GM18507 (cell line): ENCODE measurements at regions not wholly inside any gene's neighbourhood (a gene's known extent, or its start where the extent isn't known, plus 50 kb on each side); places are given as distances from the start of the nearest gene placed in this dataset.
"Not testable (repeated sequence)": the region's sequence is repeated elsewhere in the genome, so short reads cannot be mapped to it uniquely, and the experiment has no call there.

ENCODE experiments used
- DNase-seq: peaks from one replicate; pipeline ENCODE4 v3.0.0; 2011; ENCODE audit warnings: low read depth; ENCODE audit not compliant: insufficient read length; ENCODE audit errors: extremely low spot score
- FAIRE-seq: peaks from 2 replicates; lab custom pipeline; 2011; peaks lifted over from hg19 to GRCh38; lab: Jason Lieb, UNC

DNA sequence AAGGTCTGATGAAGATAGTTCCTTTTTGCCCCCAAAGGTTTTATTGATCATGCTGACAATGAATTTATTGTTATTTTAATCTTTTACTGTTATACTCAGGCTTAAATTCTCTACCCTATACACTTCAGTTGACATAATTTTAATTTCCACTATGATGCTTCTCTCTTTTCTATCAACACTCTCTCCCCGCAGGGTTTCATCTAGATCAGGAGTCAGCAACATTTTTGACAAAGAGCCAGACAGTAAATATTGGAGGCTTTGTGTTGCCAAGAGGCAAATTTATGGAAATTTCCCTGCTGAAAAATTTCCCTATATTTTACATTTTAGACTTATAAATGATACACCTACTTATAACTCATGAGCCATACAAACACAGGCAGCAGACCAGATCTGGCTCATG lies 524.0 kb upstream of the ZNF337 start:
- FAIRE-seq, DNase-seq: not testable (repeated sequence)

DNA sequence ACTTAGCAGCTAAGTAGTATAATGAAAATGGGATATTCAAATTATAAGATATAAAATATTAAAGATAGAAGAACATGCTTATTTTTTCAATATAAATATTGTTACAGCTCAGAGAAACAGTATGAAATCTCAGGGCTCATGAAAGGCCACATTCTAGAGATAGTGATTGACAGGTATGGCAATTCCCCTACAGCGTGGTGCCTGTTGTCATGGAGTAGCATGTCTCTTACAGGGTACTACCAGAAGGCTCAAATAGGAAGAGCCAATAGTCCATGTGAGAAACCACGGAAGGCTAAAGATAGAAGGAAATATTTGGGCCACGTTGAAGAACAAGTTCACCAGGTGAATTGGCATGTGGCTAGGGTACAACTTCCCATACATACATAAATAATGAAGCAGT lies 522.9 kb upstream of the ZNF337 start:
- DNase-seq, result not testable (repeated sequence)
- FAIRE-seq, result peak; percentile 39

DNA sequence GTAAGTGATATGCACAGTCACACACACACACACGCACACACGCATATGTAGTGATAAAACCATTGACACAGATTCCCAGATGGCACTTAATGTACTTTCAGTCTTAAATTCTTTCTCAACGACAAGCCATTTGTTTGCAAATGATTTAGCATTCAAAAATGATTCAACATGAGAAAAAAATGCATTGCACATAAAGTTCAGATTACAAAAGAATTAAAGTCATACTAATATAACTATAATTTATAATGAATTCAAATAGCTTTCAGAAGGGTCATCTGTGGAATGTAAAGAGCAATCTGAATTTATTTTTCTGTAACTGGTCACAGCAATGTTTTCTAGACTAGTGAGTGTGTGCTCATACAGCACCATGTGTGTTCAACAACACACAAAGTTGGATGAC lies 521.6 kb upstream of the ZNF337 start:
- DNase-seq (no peak), FAIRE-seq (no peak)

GRCh38 chr20:26216025-26216424 lies 519.4 kb upstream of the ZNF337 start:
- no peak for DNase-seq
- no peak for FAIRE-seq

DNA sequence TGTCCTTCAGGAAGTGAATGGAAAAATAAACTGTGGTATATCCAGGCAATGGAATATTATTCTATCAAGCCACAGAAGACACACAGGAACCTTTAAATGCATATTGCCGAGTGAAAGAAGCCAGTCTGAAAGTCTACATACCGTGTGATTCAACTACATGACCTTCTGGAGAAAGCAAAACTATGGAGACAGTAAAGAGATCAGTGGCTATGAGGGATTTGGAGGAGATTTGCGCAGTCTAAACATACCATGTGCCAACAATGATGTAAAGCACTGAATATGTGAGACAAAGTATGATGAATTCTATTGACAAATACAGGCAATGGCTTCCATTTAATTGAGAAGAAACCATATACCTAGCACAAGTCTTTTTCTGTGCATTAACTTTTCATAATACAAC lies 518.3 kb upstream of the ZNF337 start:
- FAIRE-seq (no peak), DNase-seq (no peak)

- FAIRE-seq, result peak; percentile 100
- DNase-seq, result no peak
Measured at GRCh38 chr20:26209171-26209941, 512.7 kb upstream of the ZNF337 start.

DNA sequence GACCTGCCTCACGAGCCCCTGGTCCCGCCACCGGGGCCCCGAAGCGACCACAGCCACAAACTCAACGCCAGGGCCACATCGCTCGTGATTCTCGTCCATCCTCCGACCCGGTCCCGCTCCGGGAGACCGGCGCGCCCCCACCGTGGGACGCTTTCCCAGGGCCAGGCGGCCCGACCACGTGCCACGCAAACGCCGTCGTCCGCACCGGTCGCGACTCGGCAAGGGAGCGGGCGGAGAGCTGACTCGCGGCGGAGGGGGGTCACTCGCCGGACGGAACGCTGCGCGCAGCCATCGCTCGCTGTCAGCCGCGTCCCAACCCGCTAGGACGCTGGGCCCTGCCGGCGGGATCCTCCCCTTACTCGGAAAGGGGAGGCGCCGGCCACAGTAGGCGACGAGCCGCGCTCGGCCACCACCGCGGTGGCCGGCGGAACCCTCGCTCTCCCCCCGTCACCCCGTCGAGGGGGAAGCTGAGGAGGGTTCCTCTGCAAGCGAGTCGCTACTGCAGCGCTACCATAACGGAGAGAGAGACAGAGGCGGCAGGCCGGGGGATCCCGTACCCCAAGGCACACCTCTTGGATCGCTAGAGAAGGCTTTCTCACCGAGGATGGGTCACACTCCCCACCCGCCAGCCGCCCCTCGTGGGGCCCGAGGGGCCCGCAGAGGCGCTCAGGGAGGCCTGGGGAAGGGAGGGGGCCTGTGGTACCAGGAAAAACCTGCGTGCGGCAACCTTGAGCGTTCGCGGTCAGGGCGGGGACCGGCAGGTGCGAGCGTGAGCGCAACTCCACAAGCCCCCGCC lies 511.8 kb upstream of the ZNF337 start:
- no peak for FAIRE-seq

DNA sequence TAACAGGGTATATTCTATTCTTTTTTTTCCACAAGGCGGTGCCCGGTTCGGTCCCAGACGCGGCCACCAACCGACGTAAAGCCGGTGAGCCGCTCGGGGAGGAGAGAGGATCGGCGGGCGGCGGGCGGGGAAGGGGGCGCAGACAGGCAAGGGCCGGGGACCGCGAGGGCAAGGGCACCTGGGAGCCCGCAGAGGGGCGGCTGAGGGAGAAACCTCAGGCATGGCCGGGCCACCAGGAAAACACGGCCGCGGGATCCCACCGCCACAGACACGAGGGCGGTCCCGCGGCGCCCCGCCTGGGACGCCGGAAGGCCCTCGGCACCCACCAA lies 511.3 kb upstream of the ZNF337 start:
- DNase-seq, FAIRE-seq: not testable (repeated sequence)

More for the DNA sequence above, 511.8 kb upstream of the ZNF337 start:
- DNase-seq, result no peak

GRCh38 chr20:26207237-26207966 lies 510.7 kb upstream of the ZNF337 start:
- no peak for DNase-seq
- no peak for FAIRE-seq

DNA sequence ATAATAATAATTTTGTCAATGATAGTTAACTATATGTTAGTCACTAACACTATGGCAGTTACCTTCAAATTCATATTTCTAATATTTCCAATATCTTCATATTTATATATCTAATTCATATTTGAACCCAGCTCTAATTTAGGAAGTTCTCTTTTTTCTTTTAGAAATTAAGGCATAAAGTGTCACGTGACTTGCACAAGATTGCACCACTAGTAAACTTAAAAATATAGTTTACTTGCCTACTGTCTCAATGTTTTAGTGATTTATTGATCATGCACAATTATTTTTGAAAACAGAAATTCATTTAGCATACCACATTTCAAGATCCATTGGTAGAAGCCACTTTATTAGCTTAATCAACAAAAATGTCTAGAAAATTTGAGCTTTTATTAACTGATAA lies 508.7 kb upstream of the ZNF337 start:
- no peak for FAIRE-seq
- DNase-seq, result no peak

GRCh38 chr20:26201026-26201425 lies 504.4 kb upstream of the ZNF337 start:
- not testable (repeated sequence) for DNase-seq, FAIRE-seq

- FAIRE-seq, DNase-seq: not testable (repeated sequence)
Measured at GRCh38 chr20:26187329-26187728, 490.7 kb upstream of the ZNF337 start.

GRCh38 chr20:26183720-26184119 lies 487.1 kb upstream of the ZNF337 start:
- not testable (repeated sequence) for DNase-seq, FAIRE-seq

GRCh38 chr20:26181364-26181763 lies 484.7 kb upstream of the ZNF337 start:
- not testable (repeated sequence) for DNase-seq, FAIRE-seq

GRCh38 chr20:26171875-26172274 lies 475.2 kb upstream of the ZNF337 start:
- FAIRE-seq, DNase-seq: not testable (repeated sequence)

GRCh38 chr20:26169506-26169905 lies 472.9 kb upstream of the ZNF337 start:
- DNase-seq (no peak), FAIRE-seq (no peak)

GRCh38 chr20:26167499-26167898 lies 470.8 kb upstream of the ZNF337 start:
- no peak for DNase-seq
- FAIRE-seq, result no peak

GRCh38 chr20:26163890-26164289 lies 467.2 kb upstream of the ZNF337 start:
- FAIRE-seq (no peak), DNase-seq (no peak)

GRCh38 chr20:26163151-26163550 lies 466.5 kb upstream of the ZNF337 start:
- not testable (repeated sequence) for DNase-seq, FAIRE-seq

GRCh38 chr20:26161741-26162140 lies 465.1 kb upstream of the ZNF337 start:
- not testable (repeated sequence) for DNase-seq, FAIRE-seq
